ENCODE measurements at regions not wholly inside any gene's neighbourhood (a gene's known extent, or its start where the extent isn't known, plus 50 kb on each side); places are given as distances from the start of the nearest gene placed in this dataset.
A peak's percentile ranks its signal among the peaks of the same experiment; 100 is the strongest.

GRCh38 chr6:113488061-113488460, 369.1 kb upstream of the MARCKS start:
- no peak for DNase-seq

- DNase-seq = no peak
These were observed 368.1 kb upstream of the MARCKS start for GRCh38 chr6:113488812-113489685.

DNA sequence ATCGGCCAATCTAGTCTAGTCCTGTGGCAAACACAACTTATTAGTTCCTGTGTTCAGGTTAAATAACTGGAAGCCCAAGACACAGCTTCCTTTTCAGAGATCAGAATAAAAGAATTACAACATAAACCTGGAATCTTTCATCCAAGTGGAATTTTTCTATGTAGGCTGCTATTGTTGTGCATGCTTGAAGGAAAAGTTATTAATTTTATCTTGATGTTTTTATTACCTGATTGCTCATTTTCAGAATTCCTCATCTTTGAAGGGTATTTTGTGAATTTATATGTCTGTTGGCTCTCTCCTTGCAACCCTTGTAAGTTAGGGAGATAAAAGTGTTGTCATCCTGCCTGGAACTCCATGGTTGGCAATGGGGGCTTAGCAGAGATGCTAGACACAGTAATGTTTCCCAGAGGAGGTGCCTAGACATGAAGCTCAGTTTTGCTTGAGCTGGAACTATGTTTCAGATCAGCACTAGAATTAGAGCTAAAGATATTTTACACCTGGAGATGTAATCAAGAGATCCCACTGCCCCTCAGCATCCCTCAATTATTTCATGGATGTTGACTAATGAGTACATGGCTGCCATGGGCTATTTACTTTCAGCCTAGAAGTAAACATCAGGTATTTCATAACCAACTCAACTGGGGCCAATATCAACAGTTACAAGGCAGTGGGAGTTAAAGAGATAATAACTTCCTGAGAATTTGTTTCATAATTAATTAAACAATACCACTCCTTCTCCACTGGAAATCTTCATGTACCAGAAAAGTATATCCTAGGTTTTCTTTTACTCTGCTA, 367.0 kb upstream of the MARCKS start:
- peak; percentile 19 for DNase-seq

- no peak for DNase-seq
These were observed 365.8 kb upstream of the MARCKS start for GRCh38 chr6:113491376-113491775.

- DNase-seq = no peak
These were observed 363.2 kb upstream of the MARCKS start for GRCh38 chr6:113493991-113494390.

- peak; percentile 86 for DNase-seq
These were observed 361.6 kb upstream of the MARCKS start for GRCh38 chr6:113495521-113495920.

GRCh38 chr6:113496166-113496565, 361.0 kb upstream of the MARCKS start:
- no peak for DNase-seq

- no peak for DNase-seq
These were observed 356.9 kb upstream of the MARCKS start for GRCh38 chr6:113500221-113500620.

DNA sequence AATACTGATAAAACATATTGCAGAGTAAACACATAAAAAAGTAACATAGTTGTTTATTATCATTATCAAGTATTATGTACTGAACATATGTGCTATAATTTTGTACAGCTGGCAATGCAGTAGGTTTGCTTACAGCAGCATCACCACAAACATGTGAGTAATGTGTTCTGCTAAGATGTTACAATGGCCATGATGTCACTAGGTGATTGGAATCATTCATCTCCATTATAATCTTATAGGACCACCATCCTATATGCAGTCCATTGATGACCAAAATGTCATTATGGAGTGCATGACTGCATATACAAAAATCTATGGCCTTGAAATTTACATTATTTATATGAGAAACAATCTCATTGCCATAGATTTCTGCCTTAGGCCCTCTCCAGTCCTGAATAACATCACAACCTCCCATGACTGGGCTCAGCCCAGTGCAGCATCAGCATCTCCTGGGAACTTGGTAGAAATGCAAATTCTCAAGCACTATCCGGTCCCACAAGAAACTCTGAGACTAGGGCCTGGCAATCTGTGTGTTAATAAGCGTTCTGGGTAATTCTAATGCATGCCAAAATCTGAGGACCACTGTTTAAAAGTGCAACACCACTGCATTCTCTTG, 352.0 kb upstream of the MARCKS start:
- DNase-seq = no peak

DNA sequence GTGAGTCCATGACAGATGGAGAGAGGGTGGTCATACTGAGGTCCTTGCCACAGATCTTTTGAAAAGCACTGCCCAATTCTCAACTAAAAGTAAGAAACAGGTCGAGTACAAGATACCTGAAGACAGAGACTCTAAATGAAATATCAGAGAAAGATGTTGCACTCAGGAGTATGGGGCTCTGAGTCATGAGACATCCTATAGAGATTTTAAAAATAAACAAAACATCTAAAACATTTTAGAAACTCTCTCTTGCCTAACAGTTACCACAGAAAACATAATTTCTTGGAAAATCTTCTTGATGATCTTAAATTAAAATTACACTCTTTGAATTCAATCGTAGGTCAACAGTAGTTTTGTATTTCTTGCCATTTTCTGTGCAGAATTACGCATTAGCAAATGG, 348.9 kb upstream of the MARCKS start:
- DNase-seq = no peak

DNA sequence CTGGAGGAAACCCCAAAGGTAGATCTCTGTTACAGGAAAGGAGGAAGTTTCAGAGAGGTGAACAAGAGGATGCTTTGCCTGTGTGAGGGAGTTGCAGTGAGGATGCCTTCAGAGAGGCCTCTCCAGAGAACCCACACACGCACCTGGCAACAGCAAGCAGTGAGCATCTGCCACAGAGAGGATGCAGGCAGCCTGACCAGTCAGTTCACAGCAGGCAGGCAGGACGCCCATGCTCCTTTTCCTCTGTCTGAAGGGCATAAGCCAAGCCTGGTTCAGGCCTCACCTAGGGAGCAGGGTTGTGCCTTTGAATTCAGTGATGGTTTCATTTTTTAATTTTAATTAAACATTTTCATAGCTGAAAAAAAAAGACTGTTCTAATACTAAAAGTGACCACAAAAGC, 346.0 kb upstream of the MARCKS start:
- DNase-seq = no peak

- DNase-seq = no peak
These were observed 344.6 kb upstream of the MARCKS start for GRCh38 chr6:113512576-113512975.

- no peak for DNase-seq
These were observed 344.1 kb upstream of the MARCKS start for GRCh38 chr6:113513086-113513485.

DNA sequence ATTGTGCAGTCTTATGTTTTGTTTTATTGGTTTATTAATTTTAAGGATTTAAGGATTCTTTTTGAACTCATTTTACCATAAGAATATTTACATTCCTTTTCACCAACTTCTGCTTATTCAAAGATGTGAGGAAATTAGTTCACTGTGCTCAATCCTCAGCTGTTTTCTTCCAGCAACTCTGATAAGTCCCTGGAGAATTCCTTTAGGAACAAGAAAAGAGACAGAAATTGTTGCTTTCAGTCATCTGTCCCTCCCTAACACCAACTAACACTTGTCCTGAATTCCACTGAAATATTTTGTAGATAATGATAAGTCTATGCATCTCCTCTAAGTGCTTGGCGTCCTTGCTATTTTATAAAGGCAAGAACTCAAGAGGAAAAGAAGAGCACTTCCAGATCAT, 334.8 kb upstream of the MARCKS start:
- DNase-seq = no peak

DNA sequence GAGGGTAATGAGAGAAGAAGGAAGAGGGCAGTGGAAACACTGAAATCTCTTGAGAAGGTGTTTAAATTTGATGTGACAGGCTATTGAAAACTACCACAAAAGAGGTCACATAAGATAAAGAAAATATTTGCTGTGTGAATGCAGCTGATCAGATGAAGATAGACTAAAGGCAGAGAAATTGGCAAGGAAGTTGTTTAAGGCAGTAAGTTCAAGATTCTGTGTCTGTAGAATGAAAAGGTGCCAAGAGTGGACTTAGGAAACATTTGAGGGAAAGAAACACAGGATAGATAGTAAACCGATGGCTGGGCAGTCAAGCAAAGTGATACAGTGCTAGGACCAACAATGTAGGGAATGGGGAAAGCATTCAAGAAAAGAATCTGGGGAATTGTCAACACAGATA, 332.3 kb upstream of the MARCKS start:
- DNase-seq = no peak

DNA sequence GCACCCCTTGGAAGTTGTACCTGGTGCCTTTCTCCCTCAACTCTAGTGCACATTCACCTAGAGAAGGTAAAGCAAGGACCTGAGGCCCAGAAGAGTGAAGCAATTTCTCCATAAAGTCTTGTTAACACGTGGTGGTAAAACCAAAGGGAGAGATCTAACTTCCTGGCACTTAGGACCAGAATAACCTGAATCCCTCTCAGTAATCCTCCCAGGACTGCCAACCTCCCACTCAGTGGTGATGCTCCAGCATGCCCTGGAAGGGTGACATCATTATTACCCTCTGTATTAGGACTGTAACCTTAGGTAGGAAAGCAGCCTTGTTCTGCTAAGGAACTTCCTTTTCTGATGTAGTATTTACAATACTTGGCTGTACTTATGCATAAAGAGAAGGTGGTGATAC, 330.6 kb upstream of the MARCKS start:
- DNase-seq = no peak

DNA sequence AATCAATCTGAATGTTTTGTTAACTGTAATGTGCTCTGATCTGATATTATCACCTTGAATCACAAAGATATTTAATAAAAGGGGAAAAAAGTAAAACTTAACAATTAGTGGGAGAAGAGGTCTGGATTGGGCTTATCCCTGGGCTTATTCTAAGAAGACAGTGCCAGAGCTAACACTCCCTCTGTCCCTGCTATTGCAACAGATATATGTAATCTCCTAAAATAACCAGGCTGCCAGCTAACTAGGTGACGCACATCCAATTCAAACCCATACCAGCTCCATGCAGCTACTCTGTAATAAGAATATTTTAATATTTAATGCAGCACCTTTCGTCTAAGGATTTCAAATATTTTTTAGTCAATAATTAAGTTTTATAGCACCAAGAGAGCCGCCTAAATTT, 330.1 kb upstream of the MARCKS start:
- DNase-seq = no peak

GRCh38 chr6:113528111-113528510, 329.0 kb upstream of the MARCKS start:
- no peak for DNase-seq

DNA sequence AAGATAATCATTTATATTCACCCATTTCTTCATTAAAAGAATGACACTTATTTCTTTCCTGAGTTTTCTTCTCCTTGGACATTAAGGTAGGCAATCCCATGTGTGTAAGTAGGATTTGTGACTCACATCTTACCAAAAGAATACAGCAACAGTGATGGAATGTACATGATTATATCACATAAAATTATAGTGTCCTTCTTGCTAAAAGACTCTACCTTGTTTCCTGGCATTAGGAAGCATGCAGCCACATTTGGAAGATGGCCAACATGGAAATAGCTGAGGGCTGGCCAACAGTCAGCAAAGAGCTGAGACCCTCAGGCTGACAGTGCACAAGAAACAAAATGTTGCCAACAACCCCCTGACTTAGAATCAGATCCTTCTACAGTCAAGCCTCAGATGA, 327.9 kb upstream of the MARCKS start:
- peak; percentile 39 for DNase-seq

DNA sequence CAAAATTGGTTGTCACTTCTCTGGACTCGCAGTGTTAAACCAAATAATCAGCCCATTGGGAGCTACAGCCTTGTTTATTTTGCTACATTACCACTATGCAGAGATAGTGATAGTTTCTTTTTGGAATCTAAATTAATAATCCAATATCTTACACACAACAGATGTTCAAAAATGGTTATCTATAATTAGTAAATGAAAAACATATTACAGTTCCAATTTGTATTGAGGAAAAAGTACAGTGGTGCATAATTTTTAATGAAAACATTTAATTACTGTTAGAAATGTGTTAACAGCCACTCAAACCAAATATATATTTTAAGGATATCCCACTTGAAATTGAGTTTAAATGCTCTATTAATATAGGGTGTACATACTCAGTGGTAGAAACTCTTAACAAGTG, 327.3 kb upstream of the MARCKS start:
- DNase-seq = no peak

- peak; percentile 90 for DNase-seq
These were observed 326.4 kb upstream of the MARCKS start for GRCh38 chr6:113530769-113531168.

GRCh38 chr6:113539202-113539601, 317.9 kb upstream of the MARCKS start:
- DNase-seq = peak; percentile 31

DNA sequence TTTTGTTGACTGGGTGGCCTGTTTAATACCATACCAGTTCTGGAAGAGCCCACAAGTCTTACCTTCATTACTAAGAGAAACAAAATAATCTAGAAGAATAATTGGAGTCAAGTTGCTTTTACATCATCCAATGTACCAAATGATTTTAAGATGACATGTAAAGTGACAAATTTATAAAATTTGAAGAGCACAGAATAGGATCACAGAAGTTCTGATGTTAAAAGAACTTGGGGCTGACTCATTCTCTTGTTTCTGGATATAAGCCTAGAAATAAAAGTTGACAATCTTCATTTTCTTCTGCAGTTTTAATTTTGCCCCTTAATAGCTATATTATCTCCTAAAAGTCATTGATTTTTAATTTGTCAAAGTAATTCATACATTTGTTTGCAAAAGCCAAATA, 317.5 kb upstream of the MARCKS start:
- DNase-seq = peak; percentile 10

GRCh38 chr6:113540466-113540865, 316.7 kb upstream of the MARCKS start:
- DNase-seq = peak; percentile 54
